ENCODE measurements at regions not wholly inside any gene's neighbourhood (a gene's known extent, or its start where the extent isn't known, plus 50 kb on each side); places are given as distances from the start of the nearest gene placed in this dataset.
A peak's percentile ranks its signal among the peaks of the same experiment; 100 is the strongest.
"Not testable (repeated sequence)": the region's sequence is repeated elsewhere in the genome, so short reads cannot be mapped to it uniquely, and the experiment has no call there.

DNA sequence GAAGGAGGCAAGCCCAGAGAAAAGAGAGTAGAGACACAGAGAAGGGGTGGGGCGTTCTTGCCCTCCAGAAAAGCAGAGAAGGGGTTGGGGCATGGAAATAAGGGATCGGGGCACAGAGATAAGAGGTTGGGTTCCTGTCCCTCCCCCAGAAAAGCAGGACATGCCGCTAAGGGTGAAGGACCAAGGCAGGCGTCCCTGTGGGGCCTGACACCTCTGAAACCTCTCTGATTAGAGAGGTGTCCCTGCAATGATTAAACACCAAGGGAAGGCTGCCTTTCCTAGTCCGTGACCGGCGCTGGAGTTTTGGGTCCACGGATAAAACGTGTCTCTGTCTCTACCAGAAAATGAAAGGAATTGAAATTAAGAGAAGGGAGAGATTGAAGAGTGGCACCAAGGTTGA, 914.0 kb upstream of the CRIM1 start:
- DNase-seq (ENCODE audit: low spot score) = not testable (repeated sequence)

GRCh38 chr2:35440308-35440707, 915.3 kb upstream of the CRIM1 start:
- DNase-seq (ENCODE audit: low spot score) = not testable (repeated sequence)

GRCh38 chr2:35436893-35437292, 918.7 kb upstream of the CRIM1 start:
- not testable (repeated sequence) for DNase-seq (ENCODE audit: low spot score)

- peak; percentile 46 for DNase-seq (ENCODE audit: low spot score)
These were observed 927.0 kb upstream of the CRIM1 start for GRCh38 chr2:35428548-35428947.

DNA sequence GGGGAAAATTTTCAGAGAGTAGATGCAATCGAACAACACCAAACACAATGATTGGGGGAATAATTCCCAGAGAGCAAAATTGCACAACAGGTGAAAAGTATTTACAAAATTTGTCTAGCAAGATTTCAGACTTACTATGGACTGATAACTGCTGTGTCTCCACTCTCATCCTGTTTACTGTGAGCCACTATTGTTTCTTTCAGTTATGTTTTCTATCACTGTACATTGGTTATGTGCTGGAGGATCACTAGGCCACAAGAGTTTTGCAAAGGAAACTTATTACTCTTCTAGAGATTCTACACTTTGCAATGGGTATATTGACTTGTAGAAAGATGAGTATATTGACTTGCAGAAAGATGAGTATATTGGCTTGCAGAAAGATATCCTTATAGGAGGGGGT, 934.1 kb upstream of the CRIM1 start:
- DNase-seq (ENCODE audit: low spot score) = no peak

DNA sequence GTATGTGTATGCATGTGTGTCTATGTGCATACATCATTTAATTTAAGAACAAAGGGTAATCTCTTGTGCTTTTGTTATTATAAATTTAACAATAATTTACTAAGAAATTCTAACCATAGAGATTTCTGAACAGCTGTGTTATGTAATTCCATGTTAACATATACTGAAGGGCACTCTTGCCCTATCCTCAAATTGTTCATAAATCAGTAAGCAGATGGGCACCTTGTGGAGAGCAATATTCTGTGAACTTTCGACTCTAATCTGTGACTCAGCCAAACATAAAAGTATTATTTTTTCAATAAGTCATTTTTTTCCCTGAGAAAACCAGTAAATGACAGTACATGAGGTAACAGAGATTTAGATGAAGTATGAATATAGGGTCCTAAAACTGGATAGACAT, 938.3 kb upstream of the CRIM1 start:
- DNase-seq (ENCODE audit: low spot score) = no peak

GRCh38 chr2:35416391-35417140, 939.0 kb upstream of the CRIM1 start:
- DNase-seq (ENCODE audit: low spot score) = no peak

- DNase-seq (ENCODE audit: low spot score) = no peak
These were observed 939.6 kb upstream of the CRIM1 start for GRCh38 chr2:35415942-35416341.

- no peak for DNase-seq (ENCODE audit: low spot score)
These were observed 940.3 kb upstream of the CRIM1 start for GRCh38 chr2:35415282-35415681.

GRCh38 chr2:35410431-35411061, 945.0 kb upstream of the CRIM1 start:
- peak; percentile 53 for DNase-seq (ENCODE audit: low spot score)

DNA sequence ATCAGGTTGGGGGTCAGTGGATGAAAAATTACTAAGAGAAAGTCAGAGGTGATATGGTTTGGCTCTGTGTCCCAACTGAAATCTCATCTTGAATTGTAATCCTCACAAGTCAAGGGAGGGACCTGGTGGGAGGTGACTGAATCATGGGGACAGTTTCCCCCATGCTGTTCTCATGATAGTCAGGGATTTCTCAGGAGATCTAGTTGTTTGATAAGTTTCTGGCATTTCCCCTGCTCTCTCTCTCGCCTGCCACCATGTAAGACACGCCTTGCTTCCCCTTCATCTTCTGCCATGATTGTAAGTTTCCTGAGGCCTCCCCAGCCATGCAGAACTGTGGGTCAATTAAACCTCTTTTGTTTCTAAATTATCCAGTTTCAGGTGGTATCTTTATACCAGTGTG, 945.8 kb upstream of the CRIM1 start:
- DNase-seq (ENCODE audit: low spot score) = no peak

GRCh38 chr2:35408320-35408719, 947.3 kb upstream of the CRIM1 start:
- DNase-seq (ENCODE audit: low spot score) = peak; percentile 10

DNA sequence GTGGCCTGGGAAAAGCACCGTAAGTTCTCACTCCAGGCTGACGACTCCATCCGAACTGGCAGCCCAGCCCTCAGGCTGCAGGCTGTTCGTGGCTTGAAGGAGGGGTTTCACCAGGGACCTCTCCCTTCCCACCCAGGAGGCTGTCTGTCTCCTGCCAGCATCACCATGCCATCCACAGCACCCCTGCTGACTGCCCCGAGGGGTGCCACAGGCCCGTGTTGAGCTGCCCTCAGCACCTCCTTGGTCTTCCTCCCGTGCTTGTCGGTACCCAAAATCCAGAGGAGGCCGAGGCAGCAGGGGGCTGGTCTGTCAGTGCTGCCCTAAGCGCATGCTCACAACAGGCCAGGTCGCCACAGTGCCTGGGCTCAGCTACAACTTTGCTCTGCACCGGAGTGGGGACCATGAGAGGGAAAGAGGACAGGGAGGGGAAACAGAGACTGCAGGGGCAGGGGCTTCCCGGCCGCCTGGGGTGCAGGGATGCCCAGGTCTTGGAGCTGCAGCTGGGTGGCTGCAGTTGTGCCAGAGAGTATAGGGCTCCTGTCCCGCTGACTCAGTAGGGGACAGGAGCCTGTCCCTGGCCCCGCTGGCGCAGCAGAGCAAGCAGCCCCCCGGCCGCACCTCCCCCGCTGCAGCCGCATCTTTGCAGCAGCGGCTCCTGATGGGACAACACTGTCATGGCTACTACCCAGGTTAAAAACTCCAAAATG, 963.7 kb upstream of the CRIM1 start:
- DNase-seq (ENCODE audit: low spot score) = no peak

GRCh38 chr2:35378791-35379190, 976.8 kb upstream of the CRIM1 start:
- DNase-seq (ENCODE audit: low spot score) = no peak

- no peak for DNase-seq (ENCODE audit: low spot score)
These were observed 980.7 kb upstream of the CRIM1 start for GRCh38 chr2:35374845-35375244.

DNA sequence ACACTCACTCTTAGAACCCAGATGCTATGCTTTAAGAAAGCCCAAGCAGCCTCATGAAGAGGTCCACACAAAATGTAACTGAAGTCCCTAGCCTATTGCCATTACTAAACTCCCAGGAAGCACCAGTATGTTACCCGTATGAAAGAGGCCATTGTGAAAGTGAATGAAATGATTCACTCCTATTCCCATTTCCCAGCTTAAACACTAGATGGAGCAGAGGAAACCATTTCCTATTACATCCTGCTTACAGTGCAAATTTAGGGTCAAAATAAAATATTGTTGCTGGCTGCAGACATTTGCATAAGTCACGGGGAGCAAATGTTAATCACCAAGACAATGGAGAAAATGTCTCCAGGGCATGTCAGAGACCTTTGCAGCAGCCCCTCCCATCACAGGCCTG, 989.7 kb upstream of the CRIM1 start:
- DNase-seq (ENCODE audit: low spot score) = no peak

- DNase-seq (ENCODE audit: low spot score) = no peak
These were observed 999.2 kb upstream of the CRIM1 start for GRCh38 chr2:35356332-35356731.

GRCh38 chr2:35355056-35355455, 1000.5 kb upstream of the CRIM1 start:
- no peak for DNase-seq (ENCODE audit: low spot score)

DNA sequence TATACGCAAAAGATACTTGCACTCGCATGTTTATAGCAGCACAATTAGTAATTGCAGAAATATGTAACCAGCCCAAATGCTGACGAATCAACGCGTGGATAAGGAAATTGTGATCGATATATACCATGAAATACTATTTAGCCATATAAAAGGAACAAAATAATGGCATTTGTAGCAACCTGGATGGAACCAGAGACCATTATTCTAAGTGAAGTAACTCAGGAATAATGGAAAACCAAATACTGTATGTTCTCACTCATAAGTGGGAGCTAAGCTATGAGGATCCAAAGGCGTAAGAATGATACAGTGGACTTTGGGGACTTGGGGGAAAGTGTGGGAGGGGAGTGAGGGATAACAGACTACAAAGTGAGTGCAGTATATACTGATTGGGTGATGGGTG, 1008.0 kb upstream of the CRIM1 start:
- DNase-seq (ENCODE audit: low spot score) = no peak

- DNase-seq (ENCODE audit: low spot score) = no peak
These were observed 1012.4 kb upstream of the CRIM1 start for GRCh38 chr2:35343135-35343534.

GRCh38 chr2:35339211-35339610, 1016.4 kb upstream of the CRIM1 start:
- DNase-seq (ENCODE audit: low spot score) = no peak

DNA sequence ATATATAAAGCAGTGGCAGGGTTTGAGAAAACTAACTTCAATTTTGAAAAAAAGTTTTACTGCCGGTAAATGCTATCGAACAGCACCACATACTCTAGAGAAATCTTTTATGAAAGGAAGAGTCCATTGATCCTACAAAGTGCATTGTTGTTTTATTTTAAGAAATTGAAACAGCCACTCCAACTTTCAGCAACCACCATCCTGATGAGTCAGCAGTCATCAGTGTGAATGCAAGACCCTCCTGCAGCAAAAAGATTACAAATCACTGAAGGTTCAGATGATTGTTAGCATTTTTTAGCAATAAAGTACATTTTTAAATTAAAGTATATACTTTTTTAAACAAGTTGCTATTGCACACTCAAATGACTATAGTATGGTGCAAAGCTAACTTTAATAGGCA, 1017.7 kb upstream of the CRIM1 start:
- DNase-seq (ENCODE audit: low spot score) = no peak

DNA sequence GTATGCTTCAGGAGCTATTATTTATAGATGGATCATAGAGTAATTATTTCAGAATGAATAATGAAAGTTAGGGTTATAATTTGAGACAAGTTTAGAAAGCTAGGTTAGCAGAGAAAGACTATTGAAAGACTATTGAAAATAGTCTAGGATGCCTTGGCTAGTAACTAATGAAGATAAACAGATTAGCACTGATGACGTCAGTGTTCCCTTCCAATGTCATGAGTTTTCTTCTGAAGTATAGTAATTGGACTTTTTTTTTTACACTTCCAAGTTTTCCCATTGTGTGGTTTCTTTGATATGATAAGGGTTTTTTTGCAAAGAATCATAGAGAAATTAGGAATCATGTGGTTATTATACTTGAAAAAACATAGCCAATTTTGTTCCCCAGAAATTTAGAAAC, 1041.5 kb upstream of the CRIM1 start:
- DNase-seq (ENCODE audit: low spot score) = no peak
